Peyer's patch (tissue), 4 donors: ENCODE measurements at regions not wholly inside any gene's neighbourhood (a gene's known extent, or its start where the extent isn't known, plus 50 kb on each side); places are given as distances from the start of the nearest gene placed in this dataset.

Experiments
- DNase-seq, 3 donors: peaks; one replicate each; pipeline ENCODE4 v3.0.0-alpha.2; 2017 to 2019
- H3K27ac ChIP-seq, 4 donors: fragments of 200-600 bp; sonication (generic); one replicate each; pipeline ENCODE4 v1.5.1; 2016 to 2019
- H3K27me3 ChIP-seq, 2 donors: fragments of 200-600 bp; sonication (generic); one replicate each; pipeline ENCODE4 v1.5.1; 2019
- H3K36me3 ChIP-seq, 3 donors: fragments of 200-600 bp; sonication (generic); one replicate each; pipeline ENCODE4 v1.5.1; 2016 to 2019
- H3K4me1 ChIP-seq, 4 donors: fragments of 200-600 bp; sonication (generic); one replicate each; pipeline ENCODE4 v1.5.1; 2016 to 2019
- H3K4me3 ChIP-seq, 4 donors: fragments of 200-600 bp; sonication (generic); 1 replicate in 3 of 4; 2 replicates in 1 of 4; pipeline ENCODE4 v1.5.1; 2016 to 2019; ENCODE audit warnings: mild to moderate bottlenecking in 1 of 4
- H3K9me3 ChIP-seq, 4 donors: fragments of 200-600 bp; sonication (generic); one replicate each; pipeline ENCODE4 v1.5.1; 2016 to 2019; ENCODE audit warnings: mild to moderate bottlenecking in 1 of 4
- POLR2A ChIP-seq, 2 donors: fragments of 450-650 bp; IDR thresholded peaks; one replicate each; pipeline ENCODE4 v1.5.1; 2017; ENCODE audit warnings: antibody characterized with exemption in 2 of 2, mild to moderate bottlenecking in 2 of 2, moderate library complexity in 2 of 2
- TF ChIP-seq, protein P1 (sequence below), 6 experiments: fragments of 450-650 bp in 4 of 6; fragments of 200-600 bp in 2 of 6; sonication (generic) in 1 of 6; IDR thresholded peaks; one replicate each; pipeline ENCODE4 v1.5.1; 2017 to 2019; ENCODE audit warnings: antibody characterized with exemption in 6 of 6, mild to moderate bottlenecking in 3 of 6, moderate library complexity in 1 of 6

GRCh38 chr17:77497578-77497934, 356.8 kb downstream of the SEC14L1 start:
- Histone ChIP-seq H3K4me1 (peaks cover 0 to 10% (median 4%) of the 10 kb centered on the region in 4 donors), H3K9me3 (no peaks in the 10 kb centered on the region), H3K4me3 (no peak overlapping the region), H3K36me3 (peaks cover 0 to 86% (median 0%) of the 10 kb centered on the region in 3 donors), H3K27me3 (no peaks in the 10 kb centered on the region), H3K27ac (no peak overlapping the region)
- no peak for TF ChIP-seq POLR2A (IDR thresholded peaks at IDR 0.05)
- TF ChIP-seq, protein P1, sequence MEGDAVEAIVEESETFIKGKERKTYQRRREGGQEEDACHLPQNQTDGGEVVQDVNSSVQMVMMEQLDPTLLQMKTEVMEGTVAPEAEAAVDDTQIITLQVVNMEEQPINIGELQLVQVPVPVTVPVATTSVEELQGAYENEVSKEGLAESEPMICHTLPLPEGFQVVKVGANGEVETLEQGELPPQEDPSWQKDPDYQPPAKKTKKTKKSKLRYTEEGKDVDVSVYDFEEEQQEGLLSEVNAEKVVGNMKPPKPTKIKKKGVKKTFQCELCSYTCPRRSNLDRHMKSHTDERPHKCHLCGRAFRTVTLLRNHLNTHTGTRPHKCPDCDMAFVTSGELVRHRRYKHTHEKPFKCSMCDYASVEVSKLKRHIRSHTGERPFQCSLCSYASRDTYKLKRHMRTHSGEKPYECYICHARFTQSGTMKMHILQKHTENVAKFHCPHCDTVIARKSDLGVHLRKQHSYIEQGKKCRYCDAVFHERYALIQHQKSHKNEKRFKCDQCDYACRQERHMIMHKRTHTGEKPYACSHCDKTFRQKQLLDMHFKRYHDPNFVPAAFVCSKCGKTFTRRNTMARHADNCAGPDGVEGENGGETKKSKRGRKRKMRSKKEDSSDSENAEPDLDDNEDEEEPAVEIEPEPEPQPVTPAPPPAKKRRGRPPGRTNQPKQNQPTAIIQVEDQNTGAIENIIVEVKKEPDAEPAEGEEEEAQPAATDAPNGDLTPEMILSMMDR (IDR thresholded peaks at IDR 0.05) = no peak
- peak in 1 of 3 donors; percentile 44 for DNase-seq

DNA sequence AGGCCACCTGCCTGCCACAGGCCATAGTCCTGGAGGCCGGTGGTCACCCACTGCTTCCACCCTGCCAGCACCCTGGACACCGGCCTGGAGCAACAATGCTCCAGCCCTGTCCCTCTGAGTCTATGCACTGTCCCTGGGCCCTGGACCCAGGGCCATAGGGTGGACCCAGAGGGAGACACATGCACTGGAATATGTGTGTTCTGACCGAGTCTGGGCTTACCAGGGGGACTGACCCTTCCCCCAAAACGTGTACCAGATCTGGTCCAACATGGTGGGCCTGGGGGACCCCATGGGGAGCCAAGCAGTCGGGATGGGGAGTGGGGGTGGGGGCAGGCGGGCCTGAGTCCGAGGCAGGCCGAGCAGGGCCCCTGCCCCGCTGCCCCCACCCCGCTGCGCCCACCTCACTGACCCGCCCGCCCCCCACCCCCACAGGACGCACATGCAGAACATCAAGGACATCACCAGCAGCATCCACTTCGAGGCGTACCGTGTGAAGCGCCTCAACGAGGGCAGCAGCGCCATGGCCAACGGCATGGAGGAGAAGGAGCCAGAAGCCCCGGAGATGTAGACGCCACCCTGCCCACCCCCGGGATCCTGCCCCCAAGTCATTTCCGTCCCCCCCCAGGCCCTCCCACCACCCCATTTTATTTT, 357.4 kb downstream of the SEC14L1 start:
- Histone ChIP-seq H3K9me3 (no peaks in the 10 kb centered on the region), H3K4me3 (no peak overlapping the region), H3K27me3 (no peaks in the 10 kb centered on the region), H3K27ac (no peak overlapping the region), H3K4me1 (peaks cover 0 to 10% (median 4%) of the 10 kb centered on the region in 4 donors), H3K36me3 (peaks cover 0 to 79% (median 0%) of the 10 kb centered on the region in 3 donors)
- peak in 1 of 3 donors; percentile 45 for DNase-seq
- no peak for TF ChIP-seq POLR2A (IDR thresholded peaks at IDR 0.05)
- TF ChIP-seq, protein P1 (IDR thresholded peaks at IDR 0.05) = no peak

GRCh38 chr17:77498791-77499698, 358.3 kb downstream of the SEC14L1 start:
- peaks cover 0 to 10% (median 4%) of the 10 kb centered on the region in 4 donors for H3K4me1 ChIP-seq
- no peak overlapping the region for H3K4me3 ChIP-seq
- no peak for TF ChIP-seq POLR2A (IDR thresholded peaks at IDR 0.05)
- TF ChIP-seq, protein P1 (IDR thresholded peaks at IDR 0.05) = no peak
- peaks cover 0 to 73% (median 0%) of the 10 kb centered on the region in 3 donors for H3K36me3 ChIP-seq
- H3K27me3 ChIP-seq = no peaks in the 10 kb centered on the region
- no peak overlapping the region for H3K27ac ChIP-seq
- no peaks in the 10 kb centered on the region for H3K9me3 ChIP-seq
- DNase-seq = peak in 1 of 3 donors; percentile 43

DNA sequence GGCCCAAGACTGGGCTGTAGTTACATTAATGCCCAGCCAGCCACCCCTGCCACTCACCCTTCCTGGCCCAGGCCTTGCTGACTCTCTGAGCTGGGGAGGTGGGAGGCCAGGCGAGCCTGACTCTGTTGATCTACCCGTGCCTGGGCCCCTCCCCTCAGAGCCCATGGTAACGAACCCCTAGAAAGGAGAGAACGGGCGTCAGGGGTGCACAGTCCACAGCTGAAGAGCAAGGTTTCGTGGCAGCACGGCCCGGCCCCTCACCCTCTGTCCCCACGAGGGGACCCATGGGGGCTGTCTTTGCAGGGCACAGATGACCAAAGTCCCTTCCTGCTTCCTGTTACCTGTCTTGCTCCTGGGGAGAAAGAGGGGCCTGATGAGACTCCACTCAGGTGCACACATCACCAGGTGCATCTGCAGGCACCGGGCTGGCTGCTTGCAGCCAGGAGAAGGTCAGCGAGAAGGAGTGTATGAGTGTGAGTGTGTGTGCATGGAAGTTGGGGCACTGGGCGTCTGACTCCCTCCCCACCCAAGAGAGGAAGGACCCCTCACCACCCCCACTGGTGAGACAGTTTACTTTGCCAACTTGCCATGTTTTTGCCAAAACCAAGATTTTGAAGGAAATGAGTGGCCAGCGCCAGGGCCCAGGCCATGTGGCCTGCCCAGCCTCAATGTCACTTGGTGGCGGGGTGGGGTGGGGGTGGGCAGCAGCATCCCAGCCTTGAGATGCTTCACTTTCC, 359.1 kb downstream of the SEC14L1 start:
- Histone ChIP-seq H3K36me3 (peaks cover 0 to 66% (median 0%) of the 10 kb centered on the region in 3 donors), H3K4me1 (peaks cover 0 to 3% (median 1%) of the 10 kb centered on the region in 4 donors), H3K4me3 (no peak overlapping the region), H3K9me3 (no peaks in the 10 kb centered on the region), H3K27me3 (no peaks in the 10 kb centered on the region), H3K27ac (no peak overlapping the region)
- TF ChIP-seq, protein P1 (IDR thresholded peaks at IDR 0.05) = no peak
- no peak for TF ChIP-seq POLR2A (IDR thresholded peaks at IDR 0.05)
- DNase-seq = peak in 1 of 3 donors; percentile 44

- DNase-seq = peak in 1 of 3 donors; percentile 45
- no peaks in the 10 kb centered on the region for H3K4me1 ChIP-seq
- no peak for TF ChIP-seq POLR2A (IDR thresholded peaks at IDR 0.05)
- TF ChIP-seq, protein P1 (IDR thresholded peaks at IDR 0.05) = peak in 3 of 6 experiments; percentile 19 to 37 (median 30)
- peaks cover 0 to 58% (median 0%) of the 10 kb centered on the region in 3 donors for H3K36me3 ChIP-seq
- H3K4me3 ChIP-seq = no peak overlapping the region
- H3K9me3 ChIP-seq = no peaks in the 10 kb centered on the region
- H3K27me3 ChIP-seq = no peaks in the 10 kb centered on the region
- H3K27ac ChIP-seq = no peak overlapping the region
These were observed 360.4 kb downstream of the SEC14L1 start for GRCh38 chr17:77501101-77501566.
